SK-N-MC (cell line): ENCODE measurements at regions not wholly inside any gene's neighbourhood (a gene's known extent, or its start where the extent isn't known, plus 50 kb on each side); places are given as distances from the start of the nearest gene placed in this dataset.

Experiments
- DNase-seq: peaks from one replicate; pipeline ENCODE4 v3.0.0-alpha.2; 2011; ENCODE audit warnings: low read depth, low spot score
- H3K27ac ChIP-seq: fragments of 200-600 bp; sonication (generic); 2 replicates; pipeline ENCODE4 v1.5.1; 2016; ENCODE audit warnings: mixed run types
- H3K36me3 ChIP-seq: fragments of 200-600 bp; sonication (generic); 2 replicates; pipeline ENCODE4 v1.6.1; 2017; ENCODE audit warnings: antibody characterized with exemption, low read length, mixed read lengths; ENCODE audit not compliant: insufficient read depth
- H3K4me3 ChIP-seq: fragments of 200-600 bp; sonication (generic); 2 replicates; pipeline ENCODE4 v1.5.1; 2016
- H3K9ac ChIP-seq: fragments of 200-600 bp; sonication (generic); 2 replicates; pipeline ENCODE4 v1.8.0; 2017; ENCODE audit warnings: mixed run types, mixed read lengths; ENCODE audit not compliant: insufficient read length
- H3K9me3 ChIP-seq: fragments of 200-600 bp; sonication (generic); 2 replicates; pipeline ENCODE4 v1.6.1; 2017; ENCODE audit warnings: low read depth, mild to moderate bottlenecking, antibody characterized with exemption, low read length, moderate library complexity, mixed read lengths
- EZH2 ChIP-seq: fragments of 200-600 bp; sonication (generic); IDR thresholded peaks from one replicate; pipeline ENCODE4 v1.6.1; 2017; ENCODE audit warnings: antibody characterized with exemption
- FOXP2 ChIP-seq: optimal IDR thresholded peaks from 2 replicates; pipeline ENCODE3; 2011; ENCODE audit warnings: mild to moderate bottlenecking, moderate library complexity; ENCODE audit not compliant: insufficient read depth; ENCODE audit errors: extremely low read length, control extremely low read depth
- POLR2AphosphoS5 ChIP-seq: IDR thresholded peaks from 2 replicates; pipeline ENCODE4 v1.6.1; 2012; ENCODE audit warnings: mild to moderate bottlenecking, low read depth, low read length, borderline replicate concordance

GRCh38 chr5:89283728-89284493 is 400.9 kb upstream of the MEF2C start:
- Histone ChIP-seq H3K36me3 (no peaks in the 10 kb centered on the region), H3K9me3 (no peaks in the 10 kb centered on the region), H3K27ac (no peak overlapping the region), H3K4me3 (no peak overlapping the region), H3K9ac (no peak overlapping the region)
- TF ChIP-seq EZH2: no peak
- TF ChIP-seq FOXP2: no peak
- TF ChIP-seq POLR2AphosphoS5: no peak
- no peak for DNase-seq

GRCh38 chr5:89282554-89283510 is 399.8 kb upstream of the MEF2C start:
- H3K27ac ChIP-seq: no peak overlapping the region
- no peak for DNase-seq
- TF ChIP-seq FOXP2 (no peak), EZH2 (no peak), POLR2AphosphoS5 (no peak)

GRCh38 chr5:89281766-89282553 is 399.0 kb upstream of the MEF2C start:
- Histone ChIP-seq H3K36me3 (no peaks in the 10 kb centered on the region), H3K4me3 (no peak overlapping the region), H3K9ac (no peak overlapping the region), H3K9me3 (no peaks in the 10 kb centered on the region), H3K27ac (no peak overlapping the region)
- no peak for DNase-seq
- no peak for TF ChIP-seq EZH2
- TF ChIP-seq FOXP2: no peak
- no peak for TF ChIP-seq POLR2AphosphoS5

More at GRCh38 chr5:89282554-89283510, 399.8 kb upstream of the MEF2C start:
- Histone ChIP-seq H3K4me3 (no peak overlapping the region), H3K9me3 (no peaks in the 10 kb centered on the region), H3K36me3 (no peaks in the 10 kb centered on the region), H3K9ac (no peak overlapping the region)

- no peaks in the 10 kb centered on the region for H3K36me3 ChIP-seq
- TF ChIP-seq FOXP2 (no peak), EZH2 (no peak)
- H3K9me3 ChIP-seq: no peaks in the 10 kb centered on the region
- H3K9ac ChIP-seq: no peak overlapping the region
- H3K4me3 ChIP-seq: no peak overlapping the region
- H3K27ac ChIP-seq: no peak overlapping the region
- DNase-seq: no peak
These were observed 398.2 kb upstream of the MEF2C start for GRCh38 chr5:89281211-89281610.

- no peak overlapping the region for H3K27ac ChIP-seq
- no peak for DNase-seq
- no peaks in the 10 kb centered on the region for H3K9me3 ChIP-seq
- no peak overlapping the region for H3K4me3 ChIP-seq
- no peaks in the 10 kb centered on the region for H3K36me3 ChIP-seq
- H3K9ac ChIP-seq: no peak overlapping the region
- TF ChIP-seq FOXP2 (no peak), POLR2AphosphoS5 (no peak)
These were observed 397.4 kb upstream of the MEF2C start for GRCh38 chr5:89280103-89281037.

- Histone ChIP-seq H3K27ac (no peak overlapping the region), H3K36me3 (no peaks in the 10 kb centered on the region), H3K9ac (no peak overlapping the region), H3K9me3 (no peaks in the 10 kb centered on the region), H3K4me3 (no peak overlapping the region)
- TF ChIP-seq EZH2 (no peak), POLR2AphosphoS5 (no peak), FOXP2 (no peak)
- DNase-seq: no peak
These were observed 396.5 kb upstream of the MEF2C start for GRCh38 chr5:89279391-89280036.

GRCh38 chr5:89277816-89278215 is 394.8 kb upstream of the MEF2C start:
- no peak overlapping the region for H3K27ac ChIP-seq
- no peak for DNase-seq
- TF ChIP-seq POLR2AphosphoS5: no peak
- no peak for TF ChIP-seq FOXP2
- TF ChIP-seq EZH2: no peak

More at GRCh38 chr5:89277816-89278215, 394.8 kb upstream of the MEF2C start:
- H3K36me3 ChIP-seq: no peaks in the 10 kb centered on the region
- no peaks in the 10 kb centered on the region for H3K9me3 ChIP-seq
- no peak overlapping the region for H3K9ac ChIP-seq
- H3K4me3 ChIP-seq: no peak overlapping the region
